ENCODE measurements at regions not wholly inside any gene's neighbourhood (a gene's known extent, or its start where the extent isn't known, plus 50 kb on each side); places are given as distances from the start of the nearest gene placed in this dataset.

DNA sequence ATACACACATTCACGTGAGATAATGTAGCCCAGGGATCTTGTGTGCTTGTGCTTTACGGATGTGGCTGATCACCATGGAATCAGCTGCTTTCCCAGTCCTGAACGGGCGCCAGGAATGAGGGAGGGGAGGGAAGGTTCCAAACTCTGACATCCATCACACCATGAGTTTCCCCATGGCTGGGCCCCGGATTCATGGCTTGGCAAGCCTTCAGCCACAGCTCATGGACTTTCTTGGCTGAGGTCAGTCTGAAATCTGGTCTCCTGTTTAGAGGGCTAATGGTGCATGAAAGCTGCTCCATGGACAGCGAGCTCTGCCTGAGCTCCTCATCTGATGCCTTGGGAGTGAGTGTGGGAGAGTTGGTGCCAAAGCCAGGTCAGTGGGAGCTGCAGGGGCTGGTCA, 767.6 kb upstream of the EEF2KMT start:
- peak in 1 of 2 donors; percentile 89 for DNase-seq (ENCODE audit: low read depth in 2 of 2)
- H3K27me3 ChIP-seq (ENCODE audit: control insufficient read depth, insufficient read depth, low read length), result no peaks in the 10 kb centered on the region
- no peaks in the 10 kb centered on the region for H4K20me1 ChIP-seq (ENCODE audit: control insufficient read depth, extremely low read depth, insufficient read depth, low read length)
- TF ChIP-seq EZH2 (IDR thresholded peaks at IDR 0.05; ENCODE audit: low read length, missing control alignments), result no peak
- TF ChIP-seq, protein P1, sequence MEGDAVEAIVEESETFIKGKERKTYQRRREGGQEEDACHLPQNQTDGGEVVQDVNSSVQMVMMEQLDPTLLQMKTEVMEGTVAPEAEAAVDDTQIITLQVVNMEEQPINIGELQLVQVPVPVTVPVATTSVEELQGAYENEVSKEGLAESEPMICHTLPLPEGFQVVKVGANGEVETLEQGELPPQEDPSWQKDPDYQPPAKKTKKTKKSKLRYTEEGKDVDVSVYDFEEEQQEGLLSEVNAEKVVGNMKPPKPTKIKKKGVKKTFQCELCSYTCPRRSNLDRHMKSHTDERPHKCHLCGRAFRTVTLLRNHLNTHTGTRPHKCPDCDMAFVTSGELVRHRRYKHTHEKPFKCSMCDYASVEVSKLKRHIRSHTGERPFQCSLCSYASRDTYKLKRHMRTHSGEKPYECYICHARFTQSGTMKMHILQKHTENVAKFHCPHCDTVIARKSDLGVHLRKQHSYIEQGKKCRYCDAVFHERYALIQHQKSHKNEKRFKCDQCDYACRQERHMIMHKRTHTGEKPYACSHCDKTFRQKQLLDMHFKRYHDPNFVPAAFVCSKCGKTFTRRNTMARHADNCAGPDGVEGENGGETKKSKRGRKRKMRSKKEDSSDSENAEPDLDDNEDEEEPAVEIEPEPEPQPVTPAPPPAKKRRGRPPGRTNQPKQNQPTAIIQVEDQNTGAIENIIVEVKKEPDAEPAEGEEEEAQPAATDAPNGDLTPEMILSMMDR (conservative IDR thresholded peaks at IDR 0.05 in 1 of 2, IDR thresholded peaks at IDR 0.05 in 1 of 2; ENCODE audit: low read depth in 1 of 2, low read length in 2 of 2), result no peak
- H2AFZ ChIP-seq (ENCODE audit: low read length), result no peak overlapping the region
- H3K27ac ChIP-seq (ENCODE audit: insufficient read depth, low read length), result no peak overlapping the region
- H3K36me3 ChIP-seq (ENCODE audit: control insufficient read depth, insufficient read depth, low read length), result no peaks in the 10 kb centered on the region
- no peak overlapping the region for H3K4me2 ChIP-seq (ENCODE audit: extremely low read depth, insufficient read depth, low read length)
- no peaks in the 10 kb centered on the region for H3K79me2 ChIP-seq (ENCODE audit: control insufficient read depth, insufficient read depth, low read length)
- no peaks in the 10 kb centered on the region for H3K9me3 ChIP-seq (ENCODE audit: control insufficient read depth, insufficient read depth, low read depth, low read length)
- no peak overlapping the region for H3K4me3 ChIP-seq (replicated peaks in 1 of 4; ENCODE audit: control extremely low read depth in 1 of 4, insufficient read depth in 1 of 4, low read depth in 3 of 4, low read length in 4 of 4)
- H3K9ac ChIP-seq (ENCODE audit: insufficient read depth, low read length), result no peak overlapping the region
- no peaks in the 10 kb centered on the region for H3K4me1 ChIP-seq (ENCODE audit: control insufficient read depth, extremely low read depth, insufficient read depth, low read length)

- no peaks in the 10 kb centered on the region for H3K27me3 ChIP-seq (ENCODE audit: control insufficient read depth, insufficient read depth, low read length)
- no peak for DNase-seq (ENCODE audit: low read depth in 2 of 2)
- no peak overlapping the region for H2AFZ ChIP-seq (ENCODE audit: low read length)
- H3K27ac ChIP-seq (ENCODE audit: insufficient read depth, low read length), result no peak overlapping the region
- no peak overlapping the region for H3K4me2 ChIP-seq (ENCODE audit: extremely low read depth, insufficient read depth, low read length)
- no peak overlapping the region for H3K9ac ChIP-seq (ENCODE audit: insufficient read depth, low read length)
- TF ChIP-seq EZH2 (IDR thresholded peaks at IDR 0.05; ENCODE audit: low read length, missing control alignments), result no peak
- TF ChIP-seq, protein P1 (conservative IDR thresholded peaks at IDR 0.05 in 1 of 2, IDR thresholded peaks at IDR 0.05 in 1 of 2; ENCODE audit: low read depth in 1 of 2, low read length in 2 of 2), result no peak
- H3K4me3 ChIP-seq (replicated peaks in 1 of 4; ENCODE audit: control extremely low read depth in 1 of 4, insufficient read depth in 1 of 4, low read depth in 3 of 4, low read length in 4 of 4), result no peak overlapping the region
- no peaks in the 10 kb centered on the region for H4K20me1 ChIP-seq (ENCODE audit: control insufficient read depth, extremely low read depth, insufficient read depth, low read length)
- no peaks in the 10 kb centered on the region for H3K36me3 ChIP-seq (ENCODE audit: control insufficient read depth, insufficient read depth, low read length)
- no peaks in the 10 kb centered on the region for H3K4me1 ChIP-seq (ENCODE audit: control insufficient read depth, extremely low read depth, insufficient read depth, low read length)
- H3K9me3 ChIP-seq (ENCODE audit: control insufficient read depth, insufficient read depth, low read depth, low read length), result no peaks in the 10 kb centered on the region
- no peaks in the 10 kb centered on the region for H3K79me2 ChIP-seq (ENCODE audit: control insufficient read depth, insufficient read depth, low read length)
Observed at GRCh38 chr16:5863071-5863606, 765.5 kb upstream of the EEF2KMT start.

DNA sequence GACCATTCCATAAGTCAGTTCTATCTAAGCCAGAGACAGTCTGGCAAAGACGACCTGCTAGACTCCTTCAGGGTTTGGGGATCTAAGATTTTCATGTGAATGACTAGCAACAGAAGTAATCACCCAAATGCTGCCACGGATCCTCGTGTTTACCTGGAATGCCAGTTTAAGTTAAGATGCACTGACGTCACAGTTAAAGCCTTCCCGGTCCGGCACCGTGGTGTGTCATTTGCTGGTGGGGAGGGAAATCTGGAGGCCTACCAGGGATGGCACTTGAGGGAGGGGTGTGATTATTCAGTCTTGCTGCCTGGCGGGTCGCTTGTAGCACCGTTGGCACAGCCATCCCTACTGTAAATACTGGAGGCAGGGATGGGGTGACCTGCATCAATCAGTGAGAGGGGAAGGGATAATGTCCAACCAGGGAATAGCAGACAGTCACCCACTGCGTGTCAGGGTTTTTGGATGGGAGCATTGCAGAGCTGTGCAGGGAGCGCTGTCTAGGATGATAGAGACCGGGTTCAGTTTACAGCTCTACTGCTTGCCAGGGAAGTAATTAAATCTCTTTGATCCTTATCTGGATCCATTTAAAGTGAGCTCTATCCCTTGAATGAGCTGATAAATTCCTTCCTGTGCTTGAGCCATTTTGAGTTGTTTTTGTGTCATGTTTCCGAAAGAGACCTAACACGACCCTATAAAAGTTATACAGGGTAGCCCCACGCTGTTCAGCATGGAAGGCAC, 764.7 kb upstream of the EEF2KMT start:
- H3K36me3 ChIP-seq (ENCODE audit: control insufficient read depth, insufficient read depth, low read length), result no peaks in the 10 kb centered on the region
- H3K4me2 ChIP-seq (ENCODE audit: extremely low read depth, insufficient read depth, low read length), result no peak overlapping the region
- H3K4me1 ChIP-seq (ENCODE audit: control insufficient read depth, extremely low read depth, insufficient read depth, low read length), result no peaks in the 10 kb centered on the region
- no peak for DNase-seq (ENCODE audit: low read depth in 2 of 2)
- TF ChIP-seq EZH2 (IDR thresholded peaks at IDR 0.05; ENCODE audit: low read length, missing control alignments), result no peak
- TF ChIP-seq, protein P1 (conservative IDR thresholded peaks at IDR 0.05 in 1 of 2, IDR thresholded peaks at IDR 0.05 in 1 of 2; ENCODE audit: low read depth in 1 of 2, low read length in 2 of 2), result no peak
- no peak overlapping the region for H2AFZ ChIP-seq (ENCODE audit: low read length)
- no peak overlapping the region for H3K27ac ChIP-seq (ENCODE audit: insufficient read depth, low read length)
- H4K20me1 ChIP-seq (ENCODE audit: control insufficient read depth, extremely low read depth, insufficient read depth, low read length), result no peaks in the 10 kb centered on the region
- no peaks in the 10 kb centered on the region for H3K79me2 ChIP-seq (ENCODE audit: control insufficient read depth, insufficient read depth, low read length)
- no peak overlapping the region for H3K9ac ChIP-seq (ENCODE audit: insufficient read depth, low read length)
- H3K27me3 ChIP-seq (ENCODE audit: control insufficient read depth, insufficient read depth, low read length), result no peaks in the 10 kb centered on the region
- no peak overlapping the region for H3K4me3 ChIP-seq (replicated peaks in 1 of 4; ENCODE audit: control extremely low read depth in 1 of 4, insufficient read depth in 1 of 4, low read depth in 3 of 4, low read length in 4 of 4)
- no peaks in the 10 kb centered on the region for H3K9me3 ChIP-seq (ENCODE audit: control insufficient read depth, insufficient read depth, low read depth, low read length)

Data from fibroblast of lung (primary cell).